H9 (cell line): ENCODE measurements at regions not wholly inside any gene's neighbourhood (a gene's known extent, or its start where the extent isn't known, plus 50 kb on each side); places are given as distances from the start of the nearest gene placed in this dataset.

Experiments
- DNase-seq: peaks from one replicate; pipeline ENCODE4 v3.0.0-alpha.2; 2017
- H2AFZ ChIP-seq: one replicate; pipeline ENCODE4 v1.6.1; 2013; ENCODE audit warnings: mild to moderate bottlenecking, low read length, control low read depth, moderate library complexity
- H2AK5ac ChIP-seq: 2 replicates; pipeline ENCODE4 v1.6.1; 2013; ENCODE audit warnings: low read length, control low read depth, mixed read lengths; ENCODE audit not compliant: insufficient read length
- H2BK120ac ChIP-seq: one replicate; pipeline ENCODE4 v1.6.1; 2013; ENCODE audit warnings: low read depth, mild to moderate bottlenecking, low read length, control low read depth, inconsistent platforms; ENCODE audit not compliant: poor library complexity, severe bottlenecking
- H2BK12ac ChIP-seq: 2 replicates; pipeline ENCODE4 v1.6.1; 2013; ENCODE audit warnings: low read length, control low read depth, mixed read lengths, low read depth; ENCODE audit not compliant: insufficient read length
- H2BK15ac ChIP-seq: 2 replicates; pipeline ENCODE4 v1.6.1; 2013; ENCODE audit warnings: low read depth, low read length, control low read depth
- H2BK20ac ChIP-seq: one replicate; pipeline ENCODE4 v1.6.1; 2013; ENCODE audit warnings: low read depth, mild to moderate bottlenecking, low read length, control low read depth, inconsistent platforms; ENCODE audit not compliant: poor library complexity, severe bottlenecking
- H2BK5ac ChIP-seq: 2 replicates; pipeline ENCODE4 v1.6.1; 2013; ENCODE audit warnings: low read length, control low read depth, mixed read lengths; ENCODE audit not compliant: insufficient read length
- H3K14ac ChIP-seq: 2 replicates; pipeline ENCODE4 v1.6.1; 2013; ENCODE audit warnings: low read length, control low read depth; ENCODE audit not compliant: insufficient read depth
- H3K18ac ChIP-seq: 2 replicates; pipeline ENCODE4 v1.6.1; 2013; ENCODE audit warnings: low read depth, mild to moderate bottlenecking, mixed read lengths, low read length, control low read depth; ENCODE audit not compliant: insufficient read length
- H3K23ac ChIP-seq: 2 replicates; pipeline ENCODE4 v1.6.1; 2013; ENCODE audit warnings: low read length, control low read depth, mixed read lengths, low read depth; ENCODE audit not compliant: insufficient read length
- H3K23me2 ChIP-seq: 2 replicates; pipeline ENCODE4 v1.6.1; 2013; ENCODE audit warnings: low read depth, mild to moderate bottlenecking, mixed read lengths, low read length, control low read depth; ENCODE audit not compliant: insufficient read length, poor library complexity, severe bottlenecking
- H3K27ac ChIP-seq: 2 replicates; pipeline ENCODE4 v1.5.1; 2013; ENCODE audit warnings: low read length, control low read depth, mixed read lengths, low read depth; ENCODE audit not compliant: insufficient read length
- H3K27me3 ChIP-seq: 2 replicates; pipeline ENCODE4 v1.6.1; 2013; ENCODE audit warnings: low read length, control low read depth, inconsistent platforms; ENCODE audit not compliant: insufficient read depth
- H3K4ac ChIP-seq: 2 replicates; pipeline ENCODE4 v1.6.1; 2013; ENCODE audit warnings: low read depth, mild to moderate bottlenecking, control low read depth, inconsistent platforms, low read length, moderate library complexity
- H3K4me1 ChIP-seq: 2 replicates; pipeline ENCODE4 v1.6.1; 2013; ENCODE audit warnings: low read length, control low read depth, inconsistent platforms; ENCODE audit not compliant: insufficient read depth
- H3K4me2 ChIP-seq: 2 replicates; pipeline ENCODE4 v1.6.1; 2013; ENCODE audit warnings: low read length, control low read depth, mixed read lengths; ENCODE audit not compliant: insufficient read length, insufficient read depth
- H3K56ac ChIP-seq: 2 replicates; pipeline ENCODE4 v1.6.1; 2013; ENCODE audit warnings: low read depth, mild to moderate bottlenecking, mixed read lengths, low read length, control low read depth; ENCODE audit not compliant: insufficient read length
- H3K79me1 ChIP-seq: 2 replicates; pipeline ENCODE4 v1.6.1; 2013; ENCODE audit warnings: low read depth, mild to moderate bottlenecking, moderate library complexity, low read length, control low read depth, inconsistent platforms; ENCODE audit not compliant: insufficient read depth, poor library complexity, severe bottlenecking
- H3K79me2 ChIP-seq: 2 replicates; pipeline ENCODE4 v1.6.1; 2013; ENCODE audit warnings: low read length, control low read depth, inconsistent platforms; ENCODE audit not compliant: insufficient read depth
- H3K9ac ChIP-seq: 2 replicates; pipeline ENCODE4 v1.6.1; 2013; ENCODE audit warnings: low read length, control low read depth, mixed read lengths; ENCODE audit not compliant: insufficient read length; ENCODE audit errors: extremely low read depth
- H3K9me3 ChIP-seq: one replicate; pipeline ENCODE4 v1.6.1; 2013; ENCODE audit warnings: low read depth, low read length, inconsistent platforms; ENCODE audit not compliant: control insufficient read depth
- H3T11ph ChIP-seq: one replicate; pipeline ENCODE4 v1.6.1; 2013; ENCODE audit warnings: mild to moderate bottlenecking, low read length, control low read depth, inconsistent platforms
- H4K20me1 ChIP-seq: one replicate; pipeline ENCODE4 v1.6.1; 2013; ENCODE audit not compliant: control insufficient read depth, insufficient read length, insufficient read depth
- H4K5ac ChIP-seq: 2 replicates; pipeline ENCODE4 v1.6.1; 2013; ENCODE audit warnings: low read depth, mild to moderate bottlenecking, mixed read lengths, low read length, control low read depth; ENCODE audit not compliant: insufficient read length
- H4K8ac ChIP-seq: replicated peaks from 2 replicates; pipeline ENCODE4 v1.6.1; 2013; ENCODE audit warnings: low read length, control low read depth, mixed read lengths, low read depth; ENCODE audit not compliant: insufficient read length
- H4K91ac ChIP-seq: 2 replicates; pipeline ENCODE4 v1.6.1; 2013; ENCODE audit warnings: low read depth, mild to moderate bottlenecking, moderate library complexity, mixed read lengths, low read length, control low read depth; ENCODE audit not compliant: insufficient read length
- H3K27ac Mint-ChIP-seq, 3 experiments: 2 replicates in 2 of 3; 3 replicates in 1 of 3; pipeline ENCODE4 v1.8.0; 2020 to 2021; ENCODE audit warnings: mixed read lengths in 3 of 3, mild to moderate bottlenecking in 1 of 3, moderate library complexity in 1 of 3
- H3K27me3 Mint-ChIP-seq: 2 replicates; pipeline ENCODE4 v1.8.0; 2021; ENCODE audit warnings: low read depth, mild to moderate bottlenecking, moderate library complexity, mixed read lengths
- H3K36me3 Mint-ChIP-seq, 3 experiments: 2 replicates in 2 of 3; 3 replicates in 1 of 3; pipeline ENCODE4 v1.8.0; 2020 to 2021; ENCODE audit warnings: low read depth in 3 of 3, mixed read lengths in 3 of 3; ENCODE audit not compliant: insufficient read depth in 1 of 3
- H3K4me1 Mint-ChIP-seq, 2 experiments: 2 replicates each; pipeline ENCODE4 v1.8.0; 2020; ENCODE audit warnings: mixed read lengths in 2 of 2
- H3K4me3 Mint-ChIP-seq, 2 experiments: 2 replicates in 1 of 2; 3 replicates in 1 of 2; pipeline ENCODE4 v1.8.0; 2020 to 2021; ENCODE audit warnings: mild to moderate bottlenecking in 2 of 2, mixed read lengths in 2 of 2, moderate library complexity in 1 of 2
- H3K9me3 Mint-ChIP-seq, 2 experiments: 2 replicates in 1 of 2; 3 replicates in 1 of 2; pipeline ENCODE4 v1.8.0; 2020; ENCODE audit warnings: mild to moderate bottlenecking in 2 of 2, mixed read lengths in 2 of 2, moderate library complexity in 1 of 2
- CTCF ChIP-seq: fragments of 200-600 bp; sonication (generic); conservative IDR thresholded peaks from 3 replicates; pipeline ENCODE4 v1.8.0; 2021; ENCODE audit warnings: antibody characterized with exemption, mild to moderate bottlenecking
- WGBS: extraction: QIAGEN DNeasy Blood & Tissue Kit; methylation state at CpG from one replicate; pipeline ENCODE4 v1.1.7; 2013; ENCODE audit warnings: missing lambda C conversion rate, low lambda C conversion rate, mixed read lengths; ENCODE audit not compliant: insufficient read length; ENCODE audit errors: extremely low coverage; 5-methylcytosine and 5-hydroxymethylcytosine counted together

DNA sequence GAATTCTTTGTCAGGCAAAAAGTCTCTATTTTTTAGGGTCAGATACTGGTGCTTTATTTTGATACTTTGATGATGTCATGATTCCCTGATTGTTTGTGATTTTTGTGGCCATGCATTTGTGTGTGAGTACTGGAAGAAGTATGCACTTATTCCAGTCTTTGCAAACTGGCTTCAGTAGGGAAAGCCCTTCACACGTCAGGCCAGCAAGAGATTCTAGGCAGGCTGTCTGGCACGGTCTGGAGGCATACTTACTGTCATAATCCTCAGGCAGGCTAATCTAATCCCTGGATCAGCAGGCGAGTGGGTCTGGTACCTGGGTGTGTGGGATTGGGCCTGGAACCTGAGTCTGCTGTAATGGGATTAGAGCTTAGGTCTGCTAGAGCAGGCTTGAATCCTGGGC lies 391.8 kb upstream of the MMS22L start:
- Histone ChIP-seq H3K9me3 (no peaks in the 10 kb centered on the region), H3K18ac (no peak overlapping the region), H4K91ac (peak overlapping the region; percentile 28), H4K20me1 (no peaks in the 10 kb centered on the region), H2AFZ (no peak overlapping the region), H3K4me1 (no peaks in the 10 kb centered on the region), H2BK20ac (no peak overlapping the region), H2BK15ac (no peak overlapping the region), H2AK5ac (no peak overlapping the region), H3K14ac (no peak overlapping the region; the same call in 1 of the 2 replicates), H3K79me1 (no peaks in the 10 kb centered on the region), H2BK12ac (no peak overlapping the region), H4K5ac (no peak overlapping the region), H4K8ac (no peak overlapping the region), H3K27me3 (no peaks in the 10 kb centered on the region), H3K4me2 (no peak overlapping the region), H3K56ac (no peak overlapping the region), H3K79me2 (no peaks in the 10 kb centered on the region), H3K9ac (no peak overlapping the region), H3K4ac (no peak overlapping the region), H2BK120ac (no peak overlapping the region), H3K23ac (no peak overlapping the region), H3K23me2 (no peaks in the 10 kb centered on the region), H2BK5ac (no peak overlapping the region), H3T11ph (no peak overlapping the region), H3K27ac (no peak overlapping the region)
- H3K27ac Mint-ChIP-seq = no peak overlapping the region
- H3K9me3 Mint-ChIP-seq = no peaks in the 10 kb centered on the region
- TF ChIP-seq CTCF = no peak
- no peaks in the 10 kb centered on the region for H3K36me3 Mint-ChIP-seq
- H3K4me1 Mint-ChIP-seq = peaks cover 5 to 6% of the 10 kb centered on the region in 2 experiments; a peak in 3 of 4 replicates
- WGBS = no CpG with 5 or more reads among the region's 3 CpGs
- DNase-seq = no peak
- H3K4me3 Mint-ChIP-seq = no peak overlapping the region
- H3K27me3 Mint-ChIP-seq = no peaks in the 10 kb centered on the region
